GM19328 (cell line): ENCODE measurements at regions not wholly inside any gene's neighbourhood (a gene's known extent, or its start where the extent isn't known, plus 50 kb on each side); places are given as distances from the start of the nearest gene placed in this dataset.

ENCODE experiments used
- ATAC-seq: cut with Tn5 transposase; IDR thresholded peaks from one replicate; pipeline ENCODE4 v1.9.1; 2021; ENCODE audit warnings: mild to moderate bottlenecking, moderate library complexity; ENCODE audit not compliant: unreplicated experiment

DNA sequence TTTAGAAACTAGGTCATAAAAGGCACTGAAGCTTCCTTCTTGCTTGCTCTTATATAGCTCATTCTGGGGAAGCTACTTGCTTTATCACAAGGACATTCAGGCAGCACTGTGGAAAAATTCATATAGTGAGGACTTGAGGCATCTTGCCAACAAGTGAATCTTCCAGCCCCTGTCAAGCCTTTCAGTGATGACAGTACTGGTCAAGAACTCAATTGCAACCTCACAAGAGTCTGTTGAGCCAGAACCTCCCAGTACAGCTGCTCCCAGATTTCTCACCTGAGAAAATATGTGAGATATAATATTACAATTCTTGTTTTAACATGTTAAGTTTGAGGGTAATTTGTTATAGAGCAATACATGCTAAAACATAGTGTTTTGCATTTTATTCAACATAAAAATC is 2011.0 kb upstream of the NUDT12 start:
- ATAC-seq: no peak

DNA sequence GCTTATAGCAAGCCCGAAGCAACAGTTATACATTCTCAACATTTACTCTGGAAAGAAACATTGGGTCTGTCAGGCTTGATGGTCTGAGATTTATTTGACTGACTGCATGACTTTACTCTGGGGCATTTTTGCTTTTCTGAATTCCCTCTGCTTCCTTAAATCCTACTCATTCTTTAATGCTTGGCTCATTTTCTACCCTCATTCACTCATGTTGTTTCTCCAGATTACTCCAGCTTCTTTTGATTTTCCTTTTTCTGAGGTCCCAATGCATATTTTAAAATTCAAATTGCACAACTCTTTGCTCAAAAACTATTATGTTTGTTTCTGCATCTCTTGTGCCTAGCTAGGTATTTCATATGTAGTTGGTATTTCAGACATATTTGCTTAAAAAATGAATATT is 2002.9 kb upstream of the NUDT12 start:
- ATAC-seq: no peak

DNA sequence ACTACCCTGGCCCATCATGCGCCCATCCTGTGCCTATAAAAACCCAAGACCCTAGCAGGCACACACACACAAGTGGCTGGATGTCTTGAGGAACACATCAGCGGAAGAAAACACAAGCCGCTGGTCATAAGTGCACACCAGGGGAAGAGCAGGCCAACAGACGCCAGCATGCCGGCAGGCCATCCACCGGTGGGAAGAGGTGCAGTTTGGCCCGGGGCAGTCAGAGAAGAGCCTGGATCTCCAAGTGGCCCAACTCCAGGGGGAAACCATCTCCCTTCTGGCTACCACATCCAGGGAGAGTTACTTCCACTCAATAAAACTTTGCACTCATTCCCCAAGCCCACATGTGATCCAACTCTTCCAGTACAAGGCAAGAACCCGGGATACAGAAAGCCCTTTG is 2001.3 kb upstream of the NUDT12 start:
- ATAC-seq: no peak

DNA sequence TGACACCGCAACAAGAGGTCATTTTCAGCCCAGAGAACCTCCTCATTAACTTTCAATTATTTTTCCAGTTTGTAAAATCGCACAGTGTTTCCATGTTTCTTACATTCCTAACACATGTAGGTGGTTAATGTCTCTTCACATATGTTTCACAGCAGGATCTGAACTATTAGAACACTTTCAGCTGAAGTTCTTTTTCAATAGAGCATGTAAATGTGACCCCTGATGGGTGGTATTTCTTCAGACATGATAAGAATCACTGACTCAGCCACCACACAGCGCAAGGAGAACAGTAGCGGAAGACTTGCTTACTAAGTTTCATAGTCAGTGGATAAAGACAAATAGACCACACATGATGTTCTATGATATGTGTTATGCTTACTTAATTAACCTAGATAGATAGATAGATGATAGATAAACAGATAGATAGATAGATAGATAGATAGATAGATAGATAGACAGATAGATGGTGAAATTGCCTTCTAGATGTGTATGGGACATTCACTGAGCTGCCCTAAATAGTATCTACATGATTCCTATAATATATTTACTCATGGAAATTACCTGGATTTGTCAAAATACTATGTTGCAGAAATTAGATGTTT is 1992.1 kb upstream of the NUDT12 start:
- ATAC-seq: no peak

DNA sequence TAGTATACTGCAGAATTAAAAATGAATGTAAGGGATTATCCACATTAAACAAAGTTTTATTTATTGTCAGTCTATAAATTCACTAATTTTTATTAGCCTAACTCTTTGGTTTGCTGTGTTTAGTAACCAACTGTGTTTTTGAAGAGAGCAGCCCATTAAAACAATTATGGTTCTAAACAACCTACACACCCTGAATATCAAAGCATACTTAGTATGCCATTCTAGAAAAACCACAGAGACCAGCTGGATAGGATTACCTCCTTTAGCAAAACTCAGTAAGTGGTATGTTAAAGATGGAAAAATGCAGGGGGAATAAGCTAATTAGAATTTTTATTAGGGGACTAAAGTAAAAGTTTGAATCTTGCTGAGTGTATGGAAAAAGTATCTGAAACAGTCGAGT is 1981.7 kb upstream of the NUDT12 start:
- no peak for ATAC-seq

DNA sequence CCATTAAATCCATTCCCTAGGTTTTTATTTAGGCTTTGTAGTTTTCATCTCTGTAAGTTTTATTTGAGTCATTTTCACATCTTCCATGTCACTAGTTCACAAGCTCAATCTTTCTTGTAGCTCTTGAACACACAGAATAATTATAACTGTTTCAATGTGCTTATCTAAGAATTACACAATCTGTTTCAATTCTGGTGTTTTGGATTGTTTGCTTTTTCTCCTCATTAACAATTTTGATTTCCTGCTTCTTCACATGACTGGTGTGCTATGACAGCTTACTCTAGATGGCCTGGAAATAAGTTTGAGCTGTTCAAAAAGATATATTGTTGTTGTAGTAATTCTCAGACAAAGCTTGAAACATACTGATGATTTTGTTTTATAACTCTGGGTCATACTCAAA is 1974.1 kb upstream of the NUDT12 start:
- no peak for ATAC-seq

DNA sequence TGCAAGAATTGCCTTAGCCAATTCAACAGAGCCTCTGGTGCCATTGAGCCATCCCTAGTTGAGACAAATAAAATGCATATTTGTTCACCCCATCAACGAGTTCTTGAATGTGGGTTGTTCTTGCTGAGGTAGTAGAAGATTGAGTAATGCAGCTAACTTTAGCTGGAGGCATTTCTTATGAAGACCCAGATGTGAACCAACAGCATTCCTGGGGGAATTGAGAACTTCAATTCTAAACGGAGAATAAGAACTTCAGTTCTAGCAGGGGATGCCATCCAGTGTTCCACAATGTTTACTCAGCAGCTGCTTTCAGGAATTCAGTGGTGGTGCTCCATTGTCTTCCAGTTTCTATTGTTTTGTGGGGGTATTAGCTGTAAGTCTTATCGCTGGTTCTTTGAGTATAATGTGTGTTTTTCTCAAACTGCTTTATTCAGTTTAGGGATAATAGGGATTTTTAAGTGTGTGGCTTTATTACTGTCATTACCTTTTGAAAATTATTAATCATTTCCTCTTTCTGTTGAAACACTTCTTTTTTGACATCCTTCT is 1968.2 kb upstream of the NUDT12 start:
- no peak for ATAC-seq

DNA sequence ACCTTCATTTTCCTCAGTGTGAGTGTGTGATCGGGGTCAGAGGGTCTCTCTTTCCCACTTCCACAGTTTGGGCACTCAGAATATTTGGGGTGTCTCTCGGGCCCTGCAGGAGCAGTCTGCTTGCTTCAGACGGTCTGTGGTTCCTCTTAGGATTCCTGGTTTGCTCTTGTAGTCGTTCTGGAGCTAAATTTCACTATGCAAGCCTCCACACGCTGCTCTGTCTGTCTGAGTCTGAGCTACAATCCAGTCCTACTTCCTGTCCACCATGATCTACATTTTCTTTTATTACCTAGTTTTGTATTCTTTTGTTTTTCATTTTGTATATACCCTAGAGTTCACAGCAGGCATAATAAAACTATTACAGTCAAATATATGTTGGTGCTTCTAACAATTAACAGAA is 1967.3 kb upstream of the NUDT12 start:
- ATAC-seq: no peak

DNA sequence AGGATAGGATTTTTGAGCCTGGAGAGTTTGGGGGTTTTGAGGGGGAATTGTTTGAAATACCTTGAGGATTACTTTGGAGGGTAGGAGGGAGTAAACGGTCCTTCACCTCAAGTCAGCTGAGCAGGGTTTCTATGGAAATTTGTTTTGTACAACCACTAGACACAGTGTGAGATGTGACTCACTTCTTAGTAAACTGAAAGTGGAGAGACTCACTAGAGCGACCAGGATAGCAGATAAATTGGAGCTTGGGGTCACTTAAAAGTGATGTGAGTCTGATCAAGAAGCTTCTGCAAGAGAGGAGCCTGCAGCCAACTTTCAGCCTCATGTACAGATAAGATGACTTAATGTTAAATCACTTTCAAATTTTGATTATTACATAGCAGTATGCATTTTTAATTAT is 1945.9 kb upstream of the NUDT12 start:
- ATAC-seq: no peak

DNA sequence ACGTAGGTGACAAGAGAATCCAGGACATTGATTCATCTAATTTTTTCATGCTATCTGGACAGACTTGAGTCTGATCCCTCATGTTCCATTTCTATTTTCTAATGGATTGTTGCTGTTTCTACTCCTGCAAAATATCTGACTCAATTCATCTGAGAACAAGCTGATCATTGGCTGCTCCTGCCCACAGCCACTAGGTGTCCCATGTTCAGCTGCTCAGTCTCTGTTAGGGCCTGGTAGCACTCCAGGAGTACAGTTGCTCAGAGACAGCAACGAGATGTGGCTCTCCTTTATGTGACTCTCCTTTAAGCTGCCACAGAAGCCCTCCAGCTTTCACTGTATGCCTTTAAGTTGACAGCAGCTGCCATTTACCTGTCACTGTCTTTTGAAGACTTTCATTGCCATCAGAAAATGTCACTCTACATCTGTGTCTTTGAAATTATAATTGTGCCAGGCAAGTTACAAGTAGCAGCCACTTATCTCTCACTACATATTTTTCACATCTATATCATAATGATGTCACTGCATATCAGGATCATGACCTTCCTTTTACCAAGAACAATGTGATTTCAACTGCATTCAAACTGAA is 1944.2 kb upstream of the NUDT12 start:
- no peak for ATAC-seq

DNA sequence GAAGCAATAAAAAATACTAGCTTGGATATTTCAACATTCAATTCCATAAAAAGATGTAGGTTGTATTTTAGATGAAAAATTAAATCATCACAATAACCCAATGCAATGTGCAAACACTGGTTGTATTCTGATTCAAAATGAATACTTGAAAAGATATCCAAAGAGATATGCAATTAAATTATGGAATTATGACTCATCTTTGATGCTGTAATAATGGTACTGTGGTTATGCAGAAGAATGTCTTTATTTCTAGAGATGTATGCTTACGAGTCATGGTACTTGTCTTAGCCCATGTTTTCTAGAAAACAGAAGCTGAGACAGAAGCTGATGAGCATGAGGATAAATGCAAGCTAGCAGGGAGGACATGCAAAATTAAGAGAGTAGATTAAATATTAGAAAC is 1941.4 kb upstream of the NUDT12 start:
- ATAC-seq: no peak

DNA sequence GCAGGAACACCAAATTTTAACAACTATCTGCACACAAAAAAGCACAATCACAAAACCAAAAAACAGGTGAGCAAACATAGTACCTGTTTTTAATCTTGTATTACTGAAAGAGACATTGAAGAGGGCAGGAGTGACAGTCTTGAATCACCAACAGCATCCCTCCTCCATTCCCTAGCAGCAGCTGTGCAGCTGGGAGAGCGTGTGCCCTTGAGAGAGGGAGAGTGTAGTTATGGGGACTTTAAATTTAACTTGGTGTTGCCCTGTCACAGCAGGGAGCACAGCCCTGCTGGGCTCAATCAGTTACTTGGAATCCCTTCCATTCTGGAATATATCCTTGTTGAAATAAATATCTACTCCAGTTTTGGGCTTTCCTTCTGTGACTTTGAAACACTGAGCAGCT is 1938.7 kb upstream of the NUDT12 start:
- ATAC-seq: no peak

DNA sequence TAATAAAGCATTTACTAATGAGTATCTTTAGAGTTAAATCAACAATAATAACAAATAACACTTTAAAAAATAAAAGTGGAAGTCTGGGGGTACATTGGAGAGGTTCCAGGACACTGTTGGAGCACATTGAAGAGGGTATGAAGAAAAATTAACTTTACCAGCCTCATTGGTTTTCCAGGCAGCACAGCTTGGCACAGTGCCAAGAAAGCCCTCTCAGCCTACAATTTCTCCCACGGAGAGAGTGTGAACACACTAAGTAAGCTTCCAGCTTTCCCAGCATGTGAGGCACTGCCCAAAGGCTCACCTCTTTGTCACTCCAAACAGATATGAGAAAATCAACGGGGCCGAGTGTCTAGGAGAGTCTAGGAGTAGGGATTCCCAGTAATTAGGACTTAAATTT is 1912.8 kb upstream of the NUDT12 start:
- no peak for ATAC-seq

DNA sequence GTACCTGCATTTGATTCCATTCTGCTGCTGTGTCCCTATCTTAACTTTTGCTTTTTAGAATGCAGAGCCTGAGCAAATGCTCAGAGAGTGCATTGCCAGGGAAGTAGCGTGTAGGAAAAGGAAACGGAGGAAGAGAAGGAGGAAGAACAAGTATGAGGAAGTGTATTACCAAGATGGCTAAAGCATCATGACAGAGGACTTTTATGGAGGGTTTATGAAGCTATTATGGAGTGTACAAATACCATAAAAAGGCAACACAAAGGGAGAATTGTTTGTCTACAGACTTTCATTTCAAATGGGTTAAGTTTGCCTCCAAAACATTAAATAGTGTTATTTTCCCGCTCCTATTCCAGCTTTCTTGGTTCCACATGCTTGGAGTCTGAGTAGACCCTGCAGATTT is 1899.8 kb upstream of the NUDT12 start:
- no peak for ATAC-seq

DNA sequence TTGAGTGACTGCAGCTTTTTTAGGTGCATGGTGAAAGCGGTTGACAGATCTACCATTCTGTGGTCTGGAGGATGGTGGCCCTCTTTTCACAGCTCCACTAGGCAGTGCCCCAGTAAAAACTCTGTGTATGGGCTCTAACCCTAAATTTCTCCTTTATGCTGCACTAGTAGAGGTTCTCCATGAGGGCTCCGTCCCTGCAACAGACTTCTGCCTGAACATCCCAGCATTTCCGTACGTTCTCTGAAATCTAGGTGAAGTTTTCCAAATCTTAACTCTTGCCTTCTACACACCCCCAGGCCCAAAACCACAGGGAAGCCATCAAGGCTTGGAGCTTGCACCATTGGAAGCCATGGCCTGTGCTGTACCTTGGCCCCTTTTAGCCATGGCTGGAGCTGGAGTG is 1898.1 kb upstream of the NUDT12 start:
- no peak for ATAC-seq

DNA sequence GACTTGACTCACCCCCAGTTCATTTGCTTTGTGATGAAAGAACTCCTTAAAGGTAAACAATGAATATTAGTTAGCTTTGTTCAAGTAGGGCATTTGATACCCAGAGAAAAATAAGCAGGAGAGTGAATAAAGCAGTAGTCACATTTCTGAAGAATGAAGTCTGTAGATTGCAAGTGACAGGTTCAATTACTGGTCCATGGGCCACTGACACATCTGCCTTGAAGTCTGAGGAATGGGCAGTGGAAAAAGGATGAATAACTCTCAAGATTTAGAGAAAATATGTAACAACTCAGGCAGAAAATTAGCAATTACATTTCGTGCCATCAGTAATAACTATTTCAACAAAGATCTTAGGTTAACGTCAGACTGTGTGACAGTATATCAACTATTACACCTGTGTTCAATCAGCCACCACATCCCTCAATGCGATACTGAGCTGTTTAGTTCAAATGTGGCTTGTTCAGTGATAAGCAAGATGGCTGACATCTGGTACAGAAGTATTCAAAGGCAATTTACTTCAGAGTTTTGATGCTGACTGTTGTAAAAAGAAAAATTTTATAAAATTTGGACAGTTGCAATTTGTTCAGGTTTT is 1890.7 kb upstream of the NUDT12 start:
- ATAC-seq: no peak

DNA sequence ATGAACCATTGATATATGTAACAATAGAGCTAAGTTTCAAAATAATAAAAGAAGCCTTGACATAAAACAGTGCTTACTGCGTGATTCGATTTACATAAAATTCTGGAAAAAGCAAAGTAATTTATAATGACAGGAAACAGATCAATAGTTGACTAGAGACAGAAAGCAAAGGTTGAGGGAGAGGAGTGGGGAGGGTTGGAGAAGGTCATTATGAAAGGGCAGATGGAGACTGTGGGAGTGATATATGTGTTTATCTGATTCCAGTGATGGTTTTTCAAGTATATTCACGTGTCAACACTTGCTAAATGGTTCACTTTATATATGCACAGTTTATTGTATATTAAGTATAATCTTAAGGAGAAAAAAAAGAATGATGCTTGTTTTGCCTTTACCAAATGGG is 1885.7 kb upstream of the NUDT12 start:
- ATAC-seq: no peak

DNA sequence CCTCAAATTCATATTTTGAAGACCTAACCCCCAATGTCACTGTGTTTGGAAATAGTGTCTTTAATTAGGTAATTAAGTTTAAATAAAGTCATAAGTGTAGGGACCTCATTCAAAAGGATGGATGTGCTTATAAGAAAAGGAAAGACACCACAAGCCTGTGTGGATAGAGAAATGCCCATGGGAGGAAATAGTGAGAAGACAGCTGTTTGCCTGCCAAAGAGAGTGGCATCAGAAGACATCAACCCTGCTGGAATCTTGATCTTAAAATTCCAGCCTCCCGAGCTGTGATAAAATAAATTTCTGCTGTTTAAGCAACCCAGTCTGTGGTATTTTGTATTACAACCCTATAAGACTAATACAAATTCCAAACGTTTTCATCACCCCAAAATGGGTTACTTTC is 1867.9 kb upstream of the NUDT12 start:
- no peak for ATAC-seq

DNA sequence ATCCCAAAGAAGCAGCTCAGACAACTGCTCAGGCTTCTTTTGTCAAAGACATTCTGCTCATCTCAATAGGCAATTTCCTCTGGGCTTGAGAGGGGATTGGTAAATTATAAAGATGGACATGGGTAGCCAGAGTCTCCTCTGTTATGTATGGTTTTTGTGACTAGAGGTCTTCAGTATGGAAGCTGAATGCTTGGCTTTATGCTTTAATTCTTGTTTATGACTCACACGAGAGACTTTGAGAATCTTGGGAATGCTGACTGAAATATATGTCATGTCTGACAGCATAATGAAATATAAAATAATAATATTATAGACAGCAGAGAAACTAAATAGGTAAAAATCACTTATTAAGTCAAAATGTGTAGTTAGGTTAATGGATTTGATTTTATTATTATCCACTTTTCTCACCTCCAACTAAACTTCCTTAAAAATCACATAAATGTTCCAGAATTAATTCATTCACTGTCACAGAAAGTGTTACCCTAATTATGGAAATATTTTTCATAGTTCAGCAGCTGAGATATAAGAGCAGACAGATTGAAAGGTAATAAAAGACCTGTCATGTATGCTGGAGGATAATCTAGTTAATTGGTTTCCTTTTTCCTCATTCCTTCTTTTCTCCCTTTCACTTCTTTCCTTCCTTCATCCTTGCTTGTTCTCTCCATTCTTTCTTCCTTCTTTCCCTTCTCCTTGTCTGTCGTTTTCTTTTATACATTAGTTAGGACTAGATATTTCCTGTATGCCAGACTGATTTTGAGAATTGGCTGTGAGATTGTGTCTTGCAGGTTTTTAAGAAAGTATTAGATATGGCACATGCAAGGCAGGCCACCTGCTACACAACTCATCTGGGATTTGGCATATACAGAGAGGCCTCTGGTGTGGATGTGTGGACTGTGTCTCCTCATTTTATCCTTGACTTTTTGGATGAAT is 1866.1 kb upstream of the NUDT12 start:
- ATAC-seq: no peak

DNA sequence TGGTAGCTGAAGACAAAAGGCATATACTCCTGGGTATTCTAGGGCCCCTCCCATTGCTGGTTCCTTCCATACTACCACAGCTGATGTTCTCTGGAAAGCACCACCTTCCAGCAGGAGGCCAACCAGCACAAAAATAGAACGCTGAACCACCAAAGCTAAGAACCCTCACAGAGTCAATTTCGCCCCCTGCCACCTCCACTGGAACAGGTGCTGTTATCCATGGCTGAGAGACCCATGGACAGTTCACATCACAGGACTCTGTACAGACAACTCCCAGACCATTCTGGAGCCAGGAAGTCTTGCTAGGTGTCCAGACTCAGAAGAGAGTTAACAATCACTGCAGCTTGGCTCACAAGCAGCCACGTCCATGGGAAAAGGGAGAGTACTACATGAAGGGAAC is 1851.5 kb upstream of the NUDT12 start:
- no peak for ATAC-seq

DNA sequence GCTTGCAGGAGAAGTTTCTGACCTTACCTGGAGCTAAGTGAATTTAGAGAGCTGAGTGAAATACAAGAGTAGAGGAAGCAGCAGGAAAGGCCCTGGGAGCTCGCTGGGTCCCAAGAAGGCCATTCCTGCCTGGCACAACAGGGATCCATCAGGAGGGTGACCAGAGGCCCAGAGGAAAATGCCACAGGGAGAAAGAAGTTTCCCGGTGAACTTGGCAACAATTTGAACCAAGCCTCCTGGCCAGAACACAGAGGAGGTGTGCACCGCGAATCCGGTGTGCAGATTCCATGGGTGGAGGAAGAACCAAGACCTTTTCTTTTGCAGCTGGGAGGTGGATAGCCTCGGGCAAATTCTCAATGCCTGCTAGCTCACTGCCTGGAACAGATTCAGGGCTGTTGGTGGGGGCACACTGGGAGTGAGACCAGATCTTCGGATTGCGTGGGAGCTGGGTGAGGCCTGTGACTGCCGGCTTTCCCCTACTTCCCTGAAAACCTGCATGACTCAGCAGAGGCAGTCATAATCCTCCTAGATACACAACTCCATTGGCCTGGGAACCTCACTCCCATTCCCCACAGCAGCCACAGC is 1850.9 kb upstream of the NUDT12 start:
- ATAC-seq: no peak
